NCI-H69 (cell line): ENCODE measurements at regions not wholly inside any gene's neighbourhood (a gene's known extent, or its start where the extent isn't known, plus 50 kb on each side); places are given as distances from the start of the nearest gene placed in this dataset.

Source experiments
- DNase-seq: peaks from one replicate; lab custom pipeline; 2025; lab: John Stamatoyannopoulos, UW

GRCh38 chr4:22949161-22949855 is 256.6 kb downstream of the GBA3 start:
- no peak for DNase-seq

- DNase-seq = no peak
These were observed 255.1 kb downstream of the GBA3 start for GRCh38 chr4:22947851-22948250.

GRCh38 chr4:22942920-22943559 is 250.3 kb downstream of the GBA3 start:
- no peak for DNase-seq

- DNase-seq = peak; percentile 87
These were observed 249.1 kb downstream of the GBA3 start for GRCh38 chr4:22941688-22942375.

- DNase-seq = peak; percentile 2
These were observed 239.6 kb downstream of the GBA3 start for GRCh38 chr4:22932326-22932725.

- no peak for DNase-seq
These were observed 229.7 kb downstream of the GBA3 start for GRCh38 chr4:22922426-22922825.

GRCh38 chr4:22921936-22922335 is 229.2 kb downstream of the GBA3 start:
- DNase-seq = peak; percentile 10

GRCh38 chr4:22911285-22911684 is 218.5 kb downstream of the GBA3 start:
- no peak for DNase-seq

GRCh38 chr4:22910200-22910599 is 217.5 kb downstream of the GBA3 start:
- DNase-seq = no peak

- DNase-seq = peak; percentile 4
These were observed 213.3 kb downstream of the GBA3 start for GRCh38 chr4:22906045-22906444.

GRCh38 chr4:22903913-22904312 is 211.2 kb downstream of the GBA3 start:
- no peak for DNase-seq

- no peak for DNase-seq
These were observed 208.9 kb downstream of the GBA3 start for GRCh38 chr4:22901631-22902030.

GRCh38 chr4:22900876-22901275 is 208.1 kb downstream of the GBA3 start:
- no peak for DNase-seq

- DNase-seq = peak; percentile 39
These were observed 204.9 kb downstream of the GBA3 start for GRCh38 chr4:22897520-22898108.

- no peak for DNase-seq
These were observed 202.7 kb downstream of the GBA3 start for GRCh38 chr4:22895482-22895881.

GRCh38 chr4:22884157-22884556 is 191.4 kb downstream of the GBA3 start:
- DNase-seq = no peak

- DNase-seq = no peak
These were observed 188.7 kb downstream of the GBA3 start for GRCh38 chr4:22881411-22881810.

- peak; percentile 92 for DNase-seq
These were observed 184.8 kb downstream of the GBA3 start for GRCh38 chr4:22877486-22878052.

- no peak for DNase-seq
These were observed 183.5 kb downstream of the GBA3 start for GRCh38 chr4:22876270-22876669.

- no peak for DNase-seq
These were observed 183.0 kb downstream of the GBA3 start for GRCh38 chr4:22875587-22876257.

GRCh38 chr4:22874334-22874912 is 181.7 kb downstream of the GBA3 start:
- peak; percentile 68 for DNase-seq

- no peak for DNase-seq
These were observed 181.2 kb downstream of the GBA3 start for GRCh38 chr4:22873899-22874298.
